HG03280 (cell line): ENCODE measurements at regions not wholly inside any gene's neighbourhood (a gene's known extent, or its start where the extent isn't known, plus 50 kb on each side); places are given as distances from the start of the nearest gene placed in this dataset.
"Not testable (repeated sequence)": the region's sequence is repeated elsewhere in the genome, so short reads cannot be mapped to it uniquely, and the experiment has no call there.

Experiments used
- ATAC-seq: cut with Tn5 transposase; IDR thresholded peaks from one replicate; pipeline ENCODE4 v1.9.1; 2021; ENCODE audit warnings: mild to moderate bottlenecking, moderate library complexity; ENCODE audit not compliant: unreplicated experiment

DNA sequence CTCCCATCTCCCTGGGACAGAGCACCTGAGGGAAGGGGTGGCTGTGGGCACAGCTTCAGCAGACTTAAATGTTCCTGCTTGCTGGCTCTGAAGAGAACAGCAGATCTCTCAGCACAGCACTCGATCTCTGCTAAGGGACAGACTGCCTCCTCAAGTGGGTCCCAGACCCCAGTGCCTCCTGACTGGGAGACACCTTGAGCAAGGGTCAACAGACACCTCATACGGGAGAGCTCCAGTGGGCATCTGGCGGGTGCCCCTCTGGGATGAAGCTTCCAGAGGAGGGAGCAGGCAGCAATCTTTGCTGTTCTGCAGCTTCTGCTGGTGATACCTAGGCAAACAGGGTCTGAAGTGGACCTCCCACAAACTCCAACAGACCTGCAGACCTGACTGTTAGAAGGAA lies 436.7 kb upstream of the CHRM2 start:
- ATAC-seq = not testable (repeated sequence)

DNA sequence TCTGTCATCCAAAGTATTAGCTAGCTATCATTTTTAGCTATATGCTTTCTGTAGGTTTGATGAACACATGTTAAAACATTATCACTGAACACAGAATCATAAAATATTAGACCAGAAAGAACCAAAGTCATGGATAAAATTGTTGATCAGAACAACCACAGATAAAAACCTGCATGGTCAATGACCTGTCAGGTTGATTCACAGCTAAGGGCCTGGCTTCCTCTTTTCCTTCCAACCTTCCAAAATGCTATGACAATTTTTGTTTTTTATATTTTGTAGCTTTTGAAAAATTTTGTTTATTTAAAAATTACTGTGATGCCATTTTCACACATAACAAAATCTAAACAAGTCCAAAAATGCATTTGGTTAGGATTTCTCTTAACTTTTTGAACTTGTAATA lies 444.4 kb upstream of the CHRM2 start:
- no peak for ATAC-seq

DNA sequence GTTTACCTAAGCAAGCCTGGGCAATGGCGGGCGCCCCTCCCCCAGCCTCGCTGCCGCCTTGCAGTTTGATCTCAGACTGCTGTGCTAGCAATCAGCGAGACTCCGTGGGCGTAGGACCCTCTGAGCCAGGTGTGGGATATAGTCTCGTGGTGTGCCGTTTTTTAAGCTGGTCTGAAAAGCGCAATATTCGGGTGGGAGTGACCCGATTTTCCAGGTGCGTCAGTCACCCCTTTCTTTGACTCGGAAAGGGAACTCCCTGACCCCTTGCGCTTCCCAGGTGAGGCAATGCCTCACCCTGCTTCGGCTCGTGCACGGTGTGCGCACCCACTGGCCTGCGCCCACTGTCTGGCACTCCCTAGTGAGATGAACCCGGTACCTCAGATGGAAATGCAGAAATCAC lies 442.6 kb upstream of the MTPN start:
- not testable (repeated sequence) for ATAC-seq

- no peak for ATAC-seq
Observed at GRCh38 chr7:136412952-136413351, 435.8 kb upstream of the MTPN start.

DNA sequence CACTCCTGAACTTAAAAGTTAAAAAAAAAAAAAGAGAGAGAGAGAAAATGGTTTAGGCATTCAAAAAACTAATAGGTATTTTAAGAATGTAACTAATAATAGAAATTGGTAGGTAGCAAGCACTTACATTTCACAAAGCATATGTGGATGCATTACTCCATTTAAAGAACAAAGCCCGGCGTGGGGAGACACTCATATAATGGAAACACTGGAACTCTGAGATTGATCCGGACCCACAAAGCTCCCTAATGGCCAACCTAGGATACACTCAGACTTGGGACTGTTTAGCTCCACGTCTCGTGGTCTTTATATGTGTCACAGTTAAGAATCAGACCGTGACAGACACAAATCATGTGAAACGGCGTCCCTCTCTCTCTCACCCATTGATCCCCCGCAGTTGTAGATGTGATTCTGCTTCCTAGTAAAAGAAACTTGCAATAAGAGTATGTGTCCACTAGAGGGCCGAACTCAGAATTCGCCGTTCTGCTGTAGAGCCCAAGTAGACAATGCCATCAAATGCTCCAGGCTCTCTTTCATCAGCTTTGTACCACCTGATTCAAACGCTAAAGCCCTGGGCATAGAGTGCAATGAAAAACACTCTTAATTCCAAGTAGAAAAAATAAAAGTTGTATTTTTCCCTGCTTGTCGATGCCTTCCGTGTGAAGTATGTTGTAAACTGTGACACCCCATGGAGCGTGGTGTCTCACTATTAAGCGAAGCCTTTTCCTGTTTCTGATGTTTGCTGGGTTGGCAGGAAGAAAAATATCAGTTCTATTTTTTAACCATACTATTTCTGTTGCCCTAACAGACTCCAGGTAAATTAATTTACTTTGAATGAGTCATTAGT lies 429.0 kb upstream of the MTPN start:
- peak; percentile 92 for ATAC-seq

DNA sequence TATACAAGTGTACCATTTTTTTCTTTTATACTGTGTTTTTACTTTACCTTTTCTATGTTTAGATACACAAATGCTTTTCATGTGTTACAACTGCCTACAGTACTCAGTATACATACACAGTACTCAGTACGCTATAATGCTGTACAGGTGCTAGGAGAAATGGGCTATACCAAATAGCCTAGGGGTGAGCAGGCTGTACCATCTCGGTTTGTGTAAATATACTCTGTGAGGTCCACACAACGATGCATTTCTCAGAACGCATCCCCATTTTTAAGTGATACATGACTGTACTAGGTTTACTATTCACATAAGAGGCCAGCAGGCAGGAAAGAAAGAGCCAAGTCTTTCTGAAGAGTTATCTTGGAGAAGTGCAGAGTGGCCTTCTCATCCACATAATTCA lies 426.4 kb upstream of the MTPN start:
- ATAC-seq = no peak

DNA sequence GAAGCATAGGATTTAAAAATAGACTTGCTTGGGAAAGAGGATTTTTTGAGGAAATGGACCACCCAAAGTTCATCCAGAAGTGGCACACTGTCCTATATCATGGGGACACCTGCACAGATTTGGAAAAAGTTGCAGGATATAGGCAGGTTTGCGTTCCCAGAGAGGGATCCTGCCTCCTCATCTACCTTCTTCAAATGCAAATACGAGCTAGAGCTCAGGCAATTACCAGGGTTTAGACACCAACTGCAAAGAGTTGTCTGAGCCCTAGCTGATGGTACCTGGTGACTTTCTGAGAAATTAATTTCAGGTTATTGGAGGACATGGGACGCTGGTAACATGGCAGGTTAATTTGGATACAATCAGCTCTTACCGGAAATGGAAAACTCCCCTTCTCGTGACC lies 423.7 kb upstream of the MTPN start:
- ATAC-seq = no peak

GRCh38 chr7:136399385-136399784 lies 422.2 kb upstream of the MTPN start:
- no peak for ATAC-seq

- ATAC-seq = no peak
Observed at GRCh38 chr7:136392856-136393255, 415.7 kb upstream of the MTPN start.

- no peak for ATAC-seq
Observed at GRCh38 chr7:136391371-136391770, 414.2 kb upstream of the MTPN start.

- no peak for ATAC-seq
Observed at GRCh38 chr7:136389933-136390332, 412.8 kb upstream of the MTPN start.

DNA sequence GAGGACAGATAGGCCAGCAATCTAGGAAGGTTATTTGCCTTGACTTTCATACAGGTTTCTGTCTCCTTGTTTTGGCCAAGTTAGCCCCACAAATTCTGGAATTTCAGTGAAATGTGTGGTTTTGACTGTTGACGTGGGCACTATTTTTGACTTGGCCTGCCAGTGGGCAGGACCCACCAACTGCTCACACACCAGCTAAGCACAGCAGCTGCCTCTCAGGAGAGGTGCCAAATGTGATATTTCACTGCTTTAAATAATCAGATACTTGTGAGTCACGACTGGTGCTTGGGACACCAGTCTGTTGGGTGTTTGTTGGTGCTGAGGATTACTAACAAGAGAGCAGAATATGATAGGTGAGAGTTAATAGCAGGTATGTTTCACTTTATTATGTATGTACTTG lies 409.7 kb upstream of the MTPN start:
- ATAC-seq = no peak

GRCh38 chr7:136371409-136371808 lies 394.2 kb upstream of the MTPN start:
- ATAC-seq = not testable (repeated sequence)

DNA sequence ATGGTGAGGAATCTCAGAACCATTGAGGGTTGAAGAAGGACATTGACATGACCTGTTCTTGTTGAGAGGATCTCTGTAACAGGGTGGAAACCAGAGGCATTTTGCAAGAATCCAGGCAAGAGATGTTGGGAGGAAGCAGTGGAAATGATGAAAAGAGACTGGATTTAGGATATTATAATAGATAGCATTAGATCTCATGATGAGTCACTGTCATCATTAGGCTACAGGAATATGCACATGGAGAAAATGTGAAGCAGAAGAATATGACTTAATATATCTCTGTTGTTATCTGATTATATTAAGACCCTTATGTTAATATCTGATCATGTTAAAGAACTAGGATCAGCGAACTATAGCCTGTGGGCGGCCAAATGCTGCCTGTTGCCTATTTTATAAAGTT lies 393.0 kb upstream of the MTPN start:
- ATAC-seq = no peak

- no peak for ATAC-seq
Observed at GRCh38 chr7:136369225-136369624, 392.1 kb upstream of the MTPN start.

GRCh38 chr7:136359333-136359903 lies 382.3 kb upstream of the MTPN start:
- ATAC-seq = peak; percentile 95

DNA sequence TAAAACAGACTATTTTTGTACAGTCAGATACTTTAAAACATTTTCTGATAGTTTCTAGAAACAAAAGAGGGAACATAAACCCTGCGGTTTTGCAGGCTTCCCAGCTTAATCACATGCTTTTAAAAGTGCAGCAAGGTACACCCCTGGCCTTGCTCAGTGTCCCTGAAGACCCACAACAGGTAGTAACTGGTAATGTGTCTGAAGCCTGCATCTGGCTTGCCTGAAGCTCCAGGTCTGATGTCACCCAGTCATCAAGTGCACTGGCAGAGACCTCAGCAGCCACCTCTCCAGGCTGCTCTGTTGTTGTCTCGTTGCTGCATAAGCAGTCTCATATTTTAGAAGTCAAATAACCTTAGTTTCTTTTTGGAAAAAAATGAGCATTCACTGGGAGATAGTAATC lies 376.1 kb upstream of the MTPN start:
- ATAC-seq = peak; percentile 61

- no peak for ATAC-seq
Observed at GRCh38 chr7:136348542-136349192, 371.5 kb upstream of the MTPN start.

DNA sequence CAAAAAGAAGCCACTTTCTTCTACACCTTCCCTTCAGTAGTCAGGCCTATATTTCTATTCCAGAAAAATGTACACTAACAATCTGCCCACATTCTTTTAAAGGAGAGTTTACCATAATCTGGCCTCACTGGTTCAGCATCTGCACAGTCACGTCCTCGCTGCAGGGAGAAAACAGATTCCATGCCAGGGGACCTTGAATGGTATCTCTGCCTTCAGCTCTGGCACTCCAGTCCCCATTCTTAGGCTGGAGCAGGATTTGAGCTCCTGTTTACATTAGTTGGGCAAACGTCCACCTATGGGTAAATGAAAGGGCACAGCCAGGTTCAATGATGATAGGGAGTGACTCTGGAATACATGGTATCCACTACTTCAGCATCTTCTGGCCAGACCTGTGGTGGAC lies 371.0 kb upstream of the MTPN start:
- ATAC-seq = no peak

- no peak for ATAC-seq
Observed at GRCh38 chr7:136347488-136347887, 370.3 kb upstream of the MTPN start.

DNA sequence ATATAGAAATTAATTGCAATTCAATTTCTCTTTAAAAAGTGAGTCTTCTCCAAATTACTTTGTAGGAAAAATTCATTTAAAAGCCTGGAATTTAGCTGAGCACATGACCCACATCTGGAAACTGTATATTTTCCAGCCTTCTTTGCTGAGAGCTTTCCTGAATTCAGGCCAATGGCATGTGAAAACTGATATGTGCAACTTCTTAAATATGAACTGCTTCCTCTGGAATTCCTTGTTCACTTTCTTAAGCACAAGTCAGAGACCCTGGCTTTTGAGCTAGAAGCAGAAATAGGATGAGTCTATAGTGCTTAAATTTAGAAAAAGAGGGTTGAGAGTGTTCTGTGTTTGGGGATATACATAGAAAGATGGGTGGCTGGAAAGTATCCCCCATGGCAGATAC lies 365.1 kb upstream of the MTPN start:
- ATAC-seq = no peak

GRCh38 chr7:136339464-136339863 lies 362.3 kb upstream of the MTPN start:
- ATAC-seq = no peak
